NCI-H2029 treated with DMSO at 0.1 percent for 48 hours (cell line): ENCODE measurements at regions not wholly inside any gene's neighbourhood (a gene's known extent, or its start where the extent isn't known, plus 50 kb on each side); places are given as distances from the start of the nearest gene placed in this dataset.

Experiments used
- DNase-seq: peaks from one replicate; lab custom pipeline; 2025; lab: John Stamatoyannopoulos, UW

DNA sequence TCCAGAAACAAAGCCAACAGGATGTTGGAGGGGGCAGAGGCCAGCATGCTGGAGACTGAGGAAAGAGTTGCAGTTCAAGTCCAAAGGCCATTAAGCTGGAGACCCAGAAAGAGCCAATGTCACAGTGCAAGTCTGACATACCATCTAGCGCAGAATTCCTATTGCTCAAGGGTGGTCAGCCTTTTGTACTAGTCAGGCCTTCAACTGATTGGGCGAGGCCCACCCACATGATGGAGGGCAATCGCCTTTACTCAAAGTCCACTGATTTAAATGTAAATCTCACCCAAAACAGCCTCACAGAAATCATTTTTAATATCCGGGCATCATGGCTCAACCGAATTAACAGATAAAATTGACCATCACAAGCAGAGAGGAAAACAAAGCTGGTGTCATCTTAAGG, 113.9 kb downstream of the RCN1 start:
- no peak for DNase-seq

DNA sequence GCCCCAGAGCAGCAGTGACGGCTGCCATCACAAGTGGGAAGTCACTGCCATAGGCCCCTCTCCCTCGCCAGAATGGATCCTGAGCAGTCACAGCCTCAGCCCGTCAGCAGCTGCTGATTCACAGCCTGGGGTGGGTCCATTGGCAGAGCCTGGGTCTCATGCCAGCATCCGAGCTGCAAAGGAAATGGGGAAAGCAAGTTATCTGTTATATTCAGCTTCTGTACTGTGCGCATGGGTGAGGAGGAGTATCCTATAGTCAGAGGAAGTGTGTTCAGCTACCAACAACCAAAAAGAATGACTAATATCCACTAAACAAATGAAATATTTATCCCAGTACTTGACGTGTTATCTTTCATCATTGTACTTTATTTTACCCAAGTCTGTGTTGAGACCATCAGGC, 119.7 kb downstream of the RCN1 start:
- DNase-seq = no peak

DNA sequence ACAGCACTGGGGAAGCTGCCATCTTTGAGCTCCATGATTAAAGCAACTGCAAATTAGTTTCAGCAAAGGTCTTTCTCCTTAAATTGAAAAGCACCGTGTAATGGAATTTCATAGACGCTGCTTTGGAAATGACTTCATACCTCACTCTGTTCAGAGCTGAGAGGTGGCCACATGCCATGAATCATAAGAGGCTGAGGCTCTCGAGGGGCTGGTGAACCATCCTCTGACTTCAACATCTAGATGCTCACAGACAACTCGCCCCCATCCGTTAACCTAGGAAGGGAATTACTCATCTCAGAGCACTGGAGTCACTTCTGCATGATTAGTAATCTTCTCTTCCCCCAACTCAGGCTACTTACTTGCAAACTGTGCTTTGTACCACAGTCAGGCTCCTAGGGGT, 122.3 kb downstream of the RCN1 start:
- no peak for DNase-seq

DNA sequence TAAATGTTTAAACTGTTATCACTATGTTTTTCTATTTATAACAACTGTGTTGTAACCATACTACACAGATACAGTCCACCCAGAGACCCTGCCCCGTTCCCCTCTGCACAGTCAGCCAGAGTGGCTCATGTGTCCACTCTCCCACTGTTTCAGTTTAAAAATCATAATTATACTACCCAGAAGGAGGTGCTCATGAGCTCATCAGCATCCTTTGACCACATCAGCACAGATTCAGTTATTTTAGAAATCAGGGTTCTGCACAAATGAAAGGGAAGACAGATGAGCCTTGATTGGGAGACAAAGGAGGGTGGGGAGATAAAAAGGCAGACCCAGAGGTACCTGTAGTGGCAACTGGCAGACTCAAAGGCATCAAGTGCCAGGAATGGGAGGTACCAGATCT, 124.3 kb downstream of the RCN1 start:
- no peak for DNase-seq

DNA sequence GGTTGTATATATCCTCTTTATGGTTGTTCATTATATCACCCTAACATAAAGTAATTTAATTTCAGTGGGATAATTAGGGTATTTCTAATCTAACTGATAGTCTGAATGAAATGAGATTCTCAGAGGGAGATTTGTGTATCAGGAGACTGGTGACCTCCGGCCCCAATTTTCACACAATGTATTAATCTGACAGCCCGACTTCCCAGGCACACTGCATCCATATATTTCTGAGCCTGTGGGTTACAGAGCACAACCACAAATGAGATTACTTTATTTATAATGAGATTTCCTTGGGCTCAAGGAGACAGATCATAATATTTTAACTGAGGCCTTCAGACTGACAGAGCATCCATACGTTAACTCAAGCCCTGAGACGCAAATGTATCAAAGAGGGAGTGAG, 125.9 kb downstream of the RCN1 start:
- DNase-seq = no peak

DNA sequence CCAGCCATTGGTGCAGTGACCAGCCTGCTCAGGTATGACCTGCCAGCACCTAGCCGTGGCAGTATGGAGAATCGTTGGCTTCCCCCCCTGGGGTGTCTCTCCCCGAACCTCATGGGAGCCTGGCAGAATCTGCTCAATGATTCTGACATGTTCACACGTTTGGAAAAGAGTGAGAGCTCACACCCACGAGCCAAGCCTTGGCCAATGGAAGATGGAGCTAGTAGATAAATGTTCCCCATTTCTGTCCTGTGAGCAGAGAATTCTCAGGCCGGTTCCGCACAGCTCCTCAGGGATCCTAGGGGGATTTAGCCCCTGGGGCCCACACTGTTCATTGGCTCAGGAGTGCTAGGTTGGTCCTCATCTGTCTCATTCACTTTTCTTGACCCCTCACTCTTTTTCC, 128.4 kb downstream of the RCN1 start:
- DNase-seq = no peak

DNA sequence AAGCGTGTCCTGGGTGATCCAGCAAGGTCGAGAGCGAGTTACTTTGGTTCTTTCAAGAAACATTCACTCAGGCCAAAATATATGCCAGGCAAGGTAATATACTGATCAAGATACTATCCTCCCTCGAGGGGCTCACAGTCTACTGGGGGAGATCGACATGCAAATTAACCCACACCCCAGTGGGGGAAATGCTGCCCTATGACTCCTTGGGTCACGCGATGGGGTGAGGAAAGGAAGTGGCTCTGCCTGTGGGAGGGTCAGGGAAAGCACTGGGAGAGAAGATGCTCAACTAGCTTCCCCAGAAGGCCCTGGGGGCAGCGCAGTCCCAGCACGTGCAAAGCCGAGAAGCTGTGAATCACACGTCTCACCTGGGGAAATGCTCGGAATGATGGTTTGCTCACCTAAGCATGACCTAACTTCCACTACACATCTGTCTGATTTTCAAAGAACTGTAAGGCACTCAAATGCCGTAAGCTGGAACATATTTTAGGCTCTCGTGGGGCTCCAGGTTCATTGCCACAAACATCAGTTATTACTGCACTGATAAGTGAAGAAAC, 130.7 kb downstream of the RCN1 start:
- DNase-seq = no peak

DNA sequence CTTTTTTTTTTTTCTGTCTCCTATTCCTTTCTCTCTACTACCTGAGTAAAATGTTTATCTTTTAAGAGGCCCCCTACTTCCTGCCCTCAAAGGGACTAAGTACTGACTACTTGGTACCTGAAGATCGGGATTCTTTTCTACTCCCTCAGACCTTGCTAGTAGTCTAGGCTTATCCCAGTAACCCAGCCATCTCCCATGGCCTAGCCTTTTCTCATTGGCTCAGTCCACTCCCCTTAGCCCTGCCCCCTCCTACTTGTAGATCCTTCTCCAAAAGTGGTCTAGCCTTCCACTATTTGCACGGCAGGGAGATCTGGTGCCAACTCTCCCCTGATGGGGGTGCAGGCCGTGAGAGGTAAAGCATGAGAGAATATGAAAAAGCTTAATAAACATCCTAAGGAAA, 133.7 kb downstream of the RCN1 start:
- no peak for DNase-seq

DNA sequence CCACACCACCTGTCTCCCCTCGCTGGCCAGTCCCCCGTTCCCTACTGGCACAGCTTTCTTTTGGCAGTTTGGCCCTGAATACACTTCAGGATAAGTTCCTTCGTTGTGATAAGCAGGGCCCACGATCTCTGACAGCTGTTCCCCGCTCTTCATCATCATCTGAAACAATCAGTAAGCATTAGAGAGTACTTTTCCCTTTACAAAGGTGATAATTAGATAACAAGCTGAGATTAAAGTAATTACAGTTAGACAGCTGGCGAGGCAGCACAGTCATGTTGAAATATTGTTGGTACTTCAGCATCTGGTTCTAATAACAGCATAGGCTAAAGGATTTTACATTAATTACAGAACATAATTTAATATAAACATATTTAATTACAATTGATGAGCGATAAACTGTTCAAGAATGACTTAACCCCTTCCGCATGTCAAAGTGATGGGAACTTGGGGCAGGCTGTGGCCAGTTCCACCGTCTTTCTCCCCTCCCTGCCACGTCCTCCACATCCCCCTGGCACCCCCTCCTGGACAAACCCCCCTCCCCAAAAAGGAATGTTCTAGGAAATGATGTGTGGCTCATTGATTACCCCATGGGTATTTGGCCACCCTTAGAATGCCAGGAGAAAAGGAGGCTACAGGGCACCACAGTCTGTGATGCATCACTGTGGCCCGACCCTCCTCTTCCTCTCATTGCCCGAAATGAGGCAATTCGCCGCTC, 134.9 kb downstream of the RCN1 start:
- DNase-seq = no peak

DNA sequence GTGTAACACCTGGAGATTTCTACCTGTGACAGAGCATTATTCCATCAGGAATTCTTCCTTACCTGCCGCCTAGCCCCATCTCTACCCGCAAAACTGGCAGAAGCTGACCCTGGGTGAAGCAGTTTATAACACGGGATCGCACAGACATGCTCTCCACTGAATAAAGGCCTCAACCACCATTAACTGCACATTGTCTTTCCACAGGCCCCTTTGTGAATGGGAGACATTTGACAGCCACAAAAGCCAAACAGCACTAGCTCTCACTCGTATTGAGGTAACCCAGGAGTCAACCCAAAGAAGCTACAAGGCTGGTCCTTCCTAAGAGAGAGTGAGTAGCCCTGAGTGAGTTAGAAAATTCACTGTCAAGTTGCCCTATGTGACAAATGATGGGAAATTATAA, 135.6 kb downstream of the RCN1 start:
- no peak for DNase-seq

DNA sequence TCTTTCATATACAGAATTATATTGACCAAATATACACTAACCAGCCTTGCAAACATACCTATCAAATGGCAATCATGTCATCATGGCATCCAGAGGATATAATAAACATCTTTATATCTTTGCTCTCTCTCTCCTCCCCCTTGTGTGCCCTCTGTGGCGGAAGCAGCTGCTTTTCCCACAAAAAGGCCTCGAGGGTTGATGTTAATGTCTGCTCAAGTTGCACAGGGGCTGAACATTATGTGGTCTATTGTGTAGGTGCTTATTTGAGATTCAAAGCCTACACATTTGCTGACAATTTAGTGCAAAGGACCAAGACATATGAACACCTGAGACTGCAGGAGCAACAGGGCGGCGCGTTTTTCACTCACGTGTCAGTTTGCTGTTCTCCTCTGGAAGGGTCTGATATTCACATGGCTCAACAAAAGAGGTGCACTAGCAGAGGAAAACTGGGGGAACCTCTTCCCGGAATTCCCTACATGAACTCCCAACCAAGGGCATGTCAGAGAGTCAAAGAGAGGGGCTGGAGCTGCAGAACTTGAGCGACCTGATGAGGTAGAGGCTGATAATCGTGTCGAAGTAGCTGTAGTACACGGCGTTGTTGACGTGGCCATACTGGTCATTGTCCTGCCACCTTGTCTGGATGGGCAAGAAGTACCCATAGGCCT, 138.8 kb downstream of the RCN1 start:
- no peak for DNase-seq

DNA sequence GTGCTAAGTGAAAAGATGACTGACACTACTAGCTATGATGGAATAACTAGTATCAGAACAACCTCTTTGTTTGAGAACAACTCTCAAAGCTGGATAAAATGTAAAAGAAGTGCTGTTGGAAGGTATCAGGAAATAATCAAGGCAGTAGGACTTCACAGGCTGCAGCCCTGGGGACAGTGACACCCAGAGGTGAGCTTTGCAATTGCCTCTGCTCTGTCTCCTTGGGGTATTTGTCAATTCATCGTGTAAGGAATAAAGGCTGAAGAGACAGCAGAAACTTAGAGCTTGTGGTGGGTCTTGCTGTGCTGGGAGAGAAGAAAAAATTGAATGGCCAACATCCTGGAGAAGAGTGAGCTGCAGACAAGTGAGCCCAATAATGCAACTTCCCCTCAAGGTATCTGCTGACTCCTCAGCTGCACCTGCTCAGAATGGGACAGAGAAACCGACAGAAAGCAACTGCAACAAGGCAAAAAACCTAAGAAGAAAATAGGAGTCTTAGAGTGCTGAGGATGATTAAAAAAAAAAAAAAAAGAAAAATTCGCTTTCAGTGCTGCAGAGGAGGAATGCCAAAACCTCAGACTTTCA, 141.1 kb downstream of the RCN1 start:
- DNase-seq = no peak

DNA sequence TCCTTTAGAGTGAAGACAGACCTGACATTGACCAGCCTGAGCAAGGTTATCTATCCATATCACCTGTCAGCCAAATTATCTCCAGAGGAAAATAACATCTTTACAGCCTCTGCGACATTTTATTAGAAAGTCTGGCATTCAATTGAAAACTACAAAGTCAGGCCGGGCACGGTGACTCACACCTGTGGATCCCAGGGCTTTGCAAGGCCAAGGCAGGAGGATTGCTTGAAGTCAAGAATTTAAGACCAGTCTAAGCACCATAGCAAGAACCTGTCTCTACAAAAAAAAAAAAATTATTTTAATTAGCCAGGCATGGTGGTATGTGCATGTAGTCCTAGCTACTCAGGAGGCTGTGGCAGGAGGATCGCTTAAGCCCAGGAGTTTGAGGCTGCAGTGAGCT, 141.6 kb downstream of the RCN1 start:
- no peak for DNase-seq

DNA sequence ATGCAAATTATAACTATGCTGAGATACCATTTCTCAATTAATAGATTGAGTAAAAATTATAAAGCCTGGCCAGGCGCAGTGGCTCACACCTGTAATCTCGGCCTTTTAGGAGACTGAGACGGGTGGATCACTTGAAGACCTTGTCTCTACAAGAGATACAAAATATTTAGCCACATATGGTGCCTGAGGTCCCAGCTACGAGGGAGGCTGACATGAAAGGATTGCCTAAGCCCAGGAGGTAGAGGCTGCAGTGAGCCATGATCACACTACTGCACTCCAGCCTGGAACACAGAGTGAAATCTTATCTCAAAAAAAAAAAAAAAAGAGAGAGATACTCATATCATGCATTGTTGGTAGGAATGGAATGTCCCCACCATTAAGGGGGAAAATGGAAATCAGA, 142.4 kb downstream of the RCN1 start:
- no peak for DNase-seq

DNA sequence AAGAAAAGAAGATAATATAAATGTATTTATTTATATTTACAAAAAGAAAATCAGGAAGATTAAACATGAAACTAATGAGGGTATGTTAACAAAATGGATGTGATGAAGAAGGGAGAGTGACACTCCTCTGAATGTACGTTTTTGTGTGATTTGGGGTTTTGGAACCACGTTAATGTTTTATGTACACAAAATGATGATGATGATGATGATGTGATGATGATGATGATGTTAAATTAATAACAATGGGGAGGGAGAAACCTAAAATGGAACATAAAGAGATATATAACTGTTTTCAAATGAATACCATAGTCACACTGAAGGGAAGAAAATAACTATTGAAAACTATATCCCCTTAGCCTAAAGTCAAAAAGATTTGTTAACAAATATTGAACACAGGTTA, 143.1 kb downstream of the RCN1 start:
- DNase-seq = no peak

DNA sequence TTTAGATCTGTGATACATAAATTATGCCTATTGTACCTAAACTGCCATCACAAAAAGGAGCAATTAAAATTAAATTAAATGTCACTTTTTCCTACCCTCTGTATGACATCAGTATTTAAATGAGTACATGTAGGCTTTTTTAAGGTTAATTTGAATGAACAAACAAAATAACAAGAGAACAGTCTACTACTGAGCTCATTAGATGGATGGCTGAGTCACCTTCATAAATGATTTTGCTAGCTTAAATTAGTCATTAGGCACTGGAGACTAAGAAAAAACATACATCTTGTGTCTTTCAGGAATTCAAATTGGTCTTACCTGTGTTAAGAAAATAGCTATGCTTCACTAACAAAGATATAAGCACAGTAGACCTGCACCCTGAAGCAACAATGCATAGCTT, 153.6 kb downstream of the RCN1 start:
- DNase-seq = no peak

DNA sequence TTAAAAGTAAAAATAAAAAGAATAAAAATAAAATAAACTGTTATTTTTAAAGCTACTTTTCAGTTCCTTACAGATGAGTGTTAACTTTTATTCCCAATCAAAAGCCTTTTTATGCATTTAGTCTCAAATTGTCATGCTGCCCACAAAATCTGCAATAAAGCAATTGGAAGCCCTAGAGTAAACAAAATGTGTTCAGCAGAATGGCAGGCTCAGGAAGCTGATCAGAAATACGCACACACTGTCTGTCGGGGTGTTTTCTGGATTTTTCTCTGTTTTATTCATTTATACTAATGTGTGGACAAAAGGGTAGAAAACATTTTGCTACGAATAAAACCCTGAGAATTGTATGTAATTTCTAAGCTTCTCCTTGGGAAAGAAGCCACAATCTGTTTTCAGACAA, 162.8 kb downstream of the RCN1 start:
- no peak for DNase-seq

DNA sequence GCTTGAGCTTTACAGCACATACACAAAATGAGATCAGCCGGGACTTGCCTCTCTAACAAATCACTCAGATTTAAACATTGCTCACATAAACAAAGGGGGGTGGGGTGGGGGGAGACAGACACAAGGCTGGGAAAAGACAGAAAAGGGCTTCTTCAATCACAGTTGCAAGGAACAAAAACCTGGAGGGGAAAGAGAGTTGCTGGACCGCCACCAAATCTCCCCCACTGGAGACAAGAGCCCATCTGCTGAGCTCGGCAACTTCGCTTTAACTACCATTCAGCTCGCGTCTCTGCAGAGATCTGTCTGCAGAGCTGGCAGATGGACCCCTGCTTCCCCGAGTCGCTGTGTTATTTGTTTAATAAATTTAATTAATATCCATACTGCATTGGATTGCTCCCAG, 165.0 kb downstream of the RCN1 start:
- DNase-seq = no peak

DNA sequence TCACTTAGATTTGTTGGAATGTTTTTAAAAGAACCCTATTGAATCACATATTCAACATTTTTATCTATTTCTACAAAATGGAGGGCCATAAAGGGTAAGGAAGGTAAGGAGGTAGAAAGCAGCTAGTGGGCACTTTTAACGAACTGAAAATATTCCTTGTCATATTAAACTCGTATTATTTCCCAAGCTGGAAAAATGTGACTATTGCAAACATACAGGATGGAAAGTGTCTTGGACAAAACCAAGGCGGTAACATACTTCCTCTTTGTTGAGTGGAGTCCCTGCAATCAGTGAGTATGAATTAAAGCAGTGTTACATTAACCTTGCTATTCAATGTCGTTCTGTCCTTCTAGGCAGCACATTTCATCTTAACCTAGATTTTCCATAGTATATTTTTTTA, 165.6 kb downstream of the RCN1 start:
- no peak for DNase-seq

DNA sequence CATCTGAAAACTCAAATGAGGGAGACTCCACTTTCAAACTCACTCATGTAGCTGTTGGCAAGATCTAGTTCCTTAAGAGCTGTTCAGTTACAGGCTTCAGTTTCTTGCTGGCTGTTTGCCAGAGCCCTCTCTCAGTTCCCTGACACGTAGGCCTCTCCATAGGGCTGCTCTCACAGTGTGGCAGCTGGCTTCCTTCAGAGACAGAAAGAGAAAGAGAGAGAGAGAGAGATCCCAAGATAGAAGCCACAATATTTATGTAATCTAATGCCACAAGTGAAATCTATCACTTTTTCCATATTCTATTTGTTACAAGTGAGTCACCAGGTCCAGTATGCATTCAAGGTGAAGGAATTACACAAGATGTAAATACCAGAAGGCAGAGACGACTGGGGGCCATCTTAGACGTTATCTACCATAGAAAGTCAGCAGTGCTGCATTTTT, 168.8 kb downstream of the RCN1 start:
- no peak for DNase-seq

DNA sequence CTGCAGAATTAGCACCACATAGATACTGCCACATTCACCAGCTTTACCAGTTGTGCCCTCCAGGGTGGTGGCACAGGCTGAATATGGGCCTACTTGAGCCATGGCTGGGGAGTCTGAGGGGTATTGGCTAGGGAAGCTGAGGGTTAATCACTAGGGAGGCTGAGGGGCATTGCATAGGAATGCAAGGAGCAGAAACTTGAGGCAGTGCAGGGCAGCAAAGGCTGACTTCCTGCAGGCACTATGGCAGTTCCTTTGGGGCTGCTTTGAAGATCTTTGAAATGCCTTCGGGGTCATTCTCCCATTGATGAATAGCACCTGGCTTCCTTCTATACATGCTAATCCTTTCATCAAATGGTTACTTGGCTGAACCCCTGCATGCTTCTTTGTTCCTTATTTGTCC, 171.5 kb downstream of the RCN1 start:
- no peak for DNase-seq

DNA sequence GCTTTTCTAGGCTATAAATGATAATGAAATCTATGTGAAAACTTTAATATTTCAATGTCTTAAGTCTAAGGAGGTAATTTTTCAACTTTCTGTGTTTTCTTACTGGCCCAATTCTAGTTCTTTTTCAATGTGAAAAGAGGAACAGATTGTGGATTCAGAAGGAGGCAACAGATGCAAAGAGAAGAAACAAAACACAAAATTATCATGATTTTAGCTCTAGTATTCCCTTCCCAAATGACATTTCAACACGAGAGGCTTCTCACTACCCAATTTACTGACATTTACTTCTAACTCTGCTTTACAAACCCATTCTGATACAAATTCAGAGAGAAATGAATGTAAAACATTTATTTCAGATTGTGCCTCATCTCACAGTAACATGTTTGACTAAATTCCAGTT, 169.4 kb downstream of the WT1 start:
- DNase-seq = no peak

DNA sequence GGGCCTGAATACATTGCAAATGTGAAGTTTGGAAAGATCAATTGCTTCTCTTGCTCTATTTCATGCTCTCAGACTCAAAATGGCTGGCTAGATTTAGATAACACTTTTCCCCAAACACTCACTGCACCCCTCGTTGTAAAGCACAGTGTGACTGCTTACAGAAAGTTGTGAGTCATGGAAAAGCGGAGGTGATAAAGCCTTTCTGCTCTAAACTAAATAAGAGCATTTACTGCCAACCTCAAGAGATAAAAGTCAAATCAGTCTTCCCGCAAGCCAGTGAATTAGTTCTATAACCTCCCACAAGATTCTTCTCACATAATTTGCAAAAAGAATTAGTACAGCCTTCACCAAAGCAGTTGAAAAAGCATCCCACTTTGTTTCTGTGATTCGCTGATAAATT, 168.7 kb downstream of the WT1 start:
- DNase-seq = no peak
